Endothelial cell of umbilical vein (primary cell): ENCODE measurements at regions not wholly inside any gene's neighbourhood (a gene's known extent, or its start where the extent isn't known, plus 50 kb on each side); places are given as distances from the start of the nearest gene placed in this dataset.
"Not testable (repeated sequence)": the region's sequence is repeated elsewhere in the genome, so short reads cannot be mapped to it uniquely, and the experiment has no call there.

ENCODE experiments used
- BruUV-seq: library from RNA; stranded (reverse); fragments of 400-500 nt; replicated peaks from 2 replicates; lab custom pipeline; 2021; lab: Mats Ljungman, UMichigan
- CTCF ChIA-PET: fragments of 300-600, 350-600 bp; sonication (Branson Sonifier 250); formaldehyde crosslinking; loops from one replicate; lab custom pipeline; 2021; ENCODE audit warnings: antibody characterized with exemption, inconsistent platforms; lab: Charles Lee
- POLR2A ChIA-PET: fragments of 300-600, 350-600 bp; sonication (Branson Sonifier 250); formaldehyde crosslinking; loops from one replicate; lab custom pipeline; 2021; ENCODE audit warnings: antibody characterized with exemption, inconsistent platforms; lab: Charles Lee
- DNase-seq: peaks from one replicate; pipeline ENCODE4 v3.0.0-alpha.2; 2011; ENCODE audit warnings: low read depth, low spot score
- FAIRE-seq: peaks from 2 replicates; lab custom pipeline; 2011; peaks lifted over from hg19 to GRCh38; lab: Jason Lieb, UNC
- H2AFZ ChIP-seq: 2 replicates; pipeline ENCODE4 v1.6.0; 2012; ENCODE audit warnings: low read depth, low read length, control low read depth, inconsistent platforms
- H3K27ac ChIP-seq: 2 replicates; pipeline ENCODE4 v1.5.1; 2011; ENCODE audit warnings: low read depth, mild to moderate bottlenecking, control low read depth, low read length, moderate library complexity; ENCODE audit not compliant: insufficient read depth
- H3K27me3 ChIP-seq, 2 experiments: 2 replicates each; pipeline versions ENCODE4 v1.6.0 to v1.6.1; 2011; ENCODE audit warnings: low read length in 2 of 2, mixed read lengths in 1 of 2; ENCODE audit not compliant: control insufficient read depth in 2 of 2, insufficient read depth in 2 of 2
- H3K36me3 ChIP-seq, 2 experiments: 2 replicates in 1 of 2; 3 replicates in 1 of 2; pipeline ENCODE4 v1.5.1; 2011; ENCODE audit warnings: low read length in 2 of 2, mild to moderate bottlenecking in 1 of 2, moderate library complexity in 1 of 2; ENCODE audit not compliant: control insufficient read depth in 2 of 2, insufficient read depth in 2 of 2; ENCODE audit errors: extremely low read depth in 1 of 2
- H3K4me1 ChIP-seq: 3 replicates; pipeline ENCODE4 v1.5.1; 2011; ENCODE audit warnings: mild to moderate bottlenecking, low read length; ENCODE audit not compliant: control insufficient read depth, insufficient read depth; ENCODE audit errors: extremely low read depth
- H3K4me2 ChIP-seq: 2 replicates; pipeline ENCODE4 v1.6.1; 2011; ENCODE audit warnings: low read length, control low read depth, mixed read lengths; ENCODE audit not compliant: insufficient read depth
- H3K4me3 ChIP-seq, 3 experiments: fragments of 200-600 bp in 1 of 3; sonication (generic), shearing (Covaris generic) in 1 of 3; replicated peaks in 1 of 3; 2 replicates each; pipeline ENCODE4 v1.5.1; 2011 to 2016; ENCODE audit warnings: control low read depth in 3 of 3, low read length in 3 of 3, mild to moderate bottlenecking in 2 of 3, inconsistent platforms in 1 of 3, low read depth in 1 of 3, moderate library complexity in 1 of 3; ENCODE audit not compliant: insufficient read depth in 1 of 3
- H3K79me2 ChIP-seq: 2 replicates; pipeline ENCODE4 v1.6.0; 2012; ENCODE audit warnings: low read length, inconsistent platforms; ENCODE audit not compliant: control insufficient read depth, insufficient read depth
- H3K9ac ChIP-seq: replicated peaks from 2 replicates; pipeline ENCODE3; 2011; ENCODE audit warnings: low read length, control low read depth; ENCODE audit not compliant: insufficient read depth; ENCODE audit errors: extremely low read depth
- H3K9me1 ChIP-seq: replicated peaks from 3 replicates; pipeline ENCODE4 v1.6.0; 2011; ENCODE audit warnings: mild to moderate bottlenecking, low read length; ENCODE audit not compliant: control insufficient read depth, insufficient read depth; ENCODE audit errors: extremely low read depth
- H3K9me3 ChIP-seq: replicated peaks from 2 replicates; pipeline ENCODE4 v1.5.1; 2012; ENCODE audit warnings: low read length, inconsistent platforms; ENCODE audit not compliant: control insufficient read depth, insufficient read depth
- H4K20me1 ChIP-seq: replicated peaks from 2 replicates; pipeline ENCODE3; 2011; ENCODE audit warnings: mild to moderate bottlenecking, low read length; ENCODE audit not compliant: control insufficient read depth, insufficient read depth; ENCODE audit errors: extremely low read depth
- EZH2 ChIP-seq: IDR thresholded peaks from 2 replicates; pipeline ENCODE4 v1.6.1; 2012; ENCODE audit warnings: borderline replicate concordance, low read depth, mild to moderate bottlenecking, moderate library complexity, low read length, inconsistent platforms; ENCODE audit not compliant: severe bottlenecking
- FOS ChIP-seq: IDR thresholded peaks from 2 replicates; pipeline ENCODE4 v1.6.1; 2011; ENCODE audit warnings: mild to moderate bottlenecking, low read length, moderate library complexity, borderline replicate concordance; ENCODE audit not compliant: insufficient read depth
- GATA2 ChIP-seq: IDR thresholded peaks from 2 replicates; pipeline ENCODE4 v1.7.0; 2011; ENCODE audit warnings: low read depth, mild to moderate bottlenecking, moderate library complexity, mixed read lengths, low read length; ENCODE audit not compliant: insufficient read length, insufficient read depth
- JUN ChIP-seq: IDR thresholded peaks from 2 replicates; pipeline ENCODE4 v1.6.1; 2011; ENCODE audit warnings: borderline replicate concordance, low read depth; ENCODE audit not compliant: insufficient read length, insufficient read depth
- MYC ChIP-seq: IDR thresholded peaks from one replicate; pipeline ENCODE4 v1.6.1; 2011; ENCODE audit warnings: mild to moderate bottlenecking, low read depth, low read length
- POLR2A ChIP-seq: IDR thresholded peaks from 2 replicates; pipeline ENCODE4 v1.6.1; 2012; ENCODE audit warnings: low read depth, mild to moderate bottlenecking, control low read depth, low read length
- POLR2AphosphoS5 ChIP-seq: IDR thresholded peaks from 2 replicates; pipeline ENCODE4 v1.6.1; 2012; ENCODE audit warnings: low read depth, mild to moderate bottlenecking, control low read depth, low read length, moderate library complexity; ENCODE audit not compliant: insufficient read depth
- dilution Hi-C: fragments of 300-500 bp; cut with MboI; formaldehyde crosslinking; loops from one replicate; pipeline ENCODE4 v1.15.0; 2019; ENCODE audit warnings: low sequenced_read_pairs; ENCODE audit not compliant: extremely low pct_ligation_motif_present
- intact Hi-C: fragments of 100-400 bp; cut with micrococcal nuclease; formaldehyde crosslinking; loops from one replicate; pipeline ENCODE4 v1.10.0; 2022
- TF ChIP-seq, protein P1 (sequence below), 2 donors: IDR thresholded peaks; 1 replicate in 1 of 2; 2 replicates in 1 of 2; pipeline ENCODE4 v1.5.1; 2011; ENCODE audit warnings: low read length in 2 of 2, mild to moderate bottlenecking in 2 of 2, moderate library complexity in 2 of 2, control low read depth in 1 of 2, inconsistent platforms in 1 of 2, low read depth in 1 of 2; ENCODE audit not compliant: insufficient read depth in 1 of 2; ENCODE audit errors: extremely low read depth in 1 of 2
- TF ChIP-seq, protein P2 (sequence below): IDR thresholded peaks from 2 replicates; pipeline ENCODE4 v1.6.1; 2011; ENCODE audit not compliant: insufficient read depth, insufficient read length

DNA sequence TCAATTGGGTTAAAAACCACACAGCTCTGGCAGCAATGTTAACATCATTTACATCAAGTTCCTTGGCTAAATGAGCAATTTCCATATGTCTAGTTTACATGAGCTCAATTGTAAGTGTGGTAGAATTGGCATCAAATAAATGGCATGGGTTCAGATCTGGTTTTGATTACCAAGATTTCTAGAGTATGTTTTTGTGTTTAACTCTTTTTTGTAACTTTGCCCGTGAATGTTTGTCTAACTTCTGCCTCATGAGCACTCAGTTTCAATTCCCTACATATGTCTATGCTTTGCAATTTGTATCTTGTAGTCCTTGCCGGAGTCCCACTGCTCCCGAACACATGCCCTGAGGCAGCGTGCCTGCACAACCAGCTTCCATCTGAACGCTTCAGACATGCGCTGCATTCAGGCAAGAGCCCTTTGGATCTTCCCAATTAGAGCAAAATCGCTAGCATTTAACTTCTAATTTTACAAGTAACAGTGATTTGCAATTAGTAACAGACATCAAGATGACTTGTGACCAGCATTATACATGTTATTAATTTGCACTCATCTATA lies 644.4 kb downstream of the TRIML1 start:
- no peak overlapping the region for H3K27ac ChIP-seq
- ChIA-PET CTCF (no interaction called here), POLR2A (no interaction called here)
- no peaks in the 10 kb centered on the region for H3K9me1 ChIP-seq
- no peaks in the 10 kb centered on the region for H3K4me1 ChIP-seq
- no peak overlapping the region for H3K4me3 ChIP-seq
- dilution Hi-C loops = no loop called here
- no peak overlapping the region for H2AFZ ChIP-seq
- H3K9me3 ChIP-seq = peaks cover 4% of the 10 kb centered on the region
- no peaks in the 10 kb centered on the region for H3K79me2 ChIP-seq
- H4K20me1 ChIP-seq = no peaks in the 10 kb centered on the region
- intact Hi-C loops = no loop called here
- no peak overlapping the region for H3K4me2 ChIP-seq
- H3K36me3 ChIP-seq = no peaks in the 10 kb centered on the region
- DNase-seq (no peak), FAIRE-seq (no peak)
- TF ChIP-seq GATA2 (no peak), POLR2AphosphoS5 (no peak), POLR2A (no peak), JUN (no peak), EZH2 (no peak), FOS (no peak), MYC (no peak)
- TF ChIP-seq, protein P1, sequence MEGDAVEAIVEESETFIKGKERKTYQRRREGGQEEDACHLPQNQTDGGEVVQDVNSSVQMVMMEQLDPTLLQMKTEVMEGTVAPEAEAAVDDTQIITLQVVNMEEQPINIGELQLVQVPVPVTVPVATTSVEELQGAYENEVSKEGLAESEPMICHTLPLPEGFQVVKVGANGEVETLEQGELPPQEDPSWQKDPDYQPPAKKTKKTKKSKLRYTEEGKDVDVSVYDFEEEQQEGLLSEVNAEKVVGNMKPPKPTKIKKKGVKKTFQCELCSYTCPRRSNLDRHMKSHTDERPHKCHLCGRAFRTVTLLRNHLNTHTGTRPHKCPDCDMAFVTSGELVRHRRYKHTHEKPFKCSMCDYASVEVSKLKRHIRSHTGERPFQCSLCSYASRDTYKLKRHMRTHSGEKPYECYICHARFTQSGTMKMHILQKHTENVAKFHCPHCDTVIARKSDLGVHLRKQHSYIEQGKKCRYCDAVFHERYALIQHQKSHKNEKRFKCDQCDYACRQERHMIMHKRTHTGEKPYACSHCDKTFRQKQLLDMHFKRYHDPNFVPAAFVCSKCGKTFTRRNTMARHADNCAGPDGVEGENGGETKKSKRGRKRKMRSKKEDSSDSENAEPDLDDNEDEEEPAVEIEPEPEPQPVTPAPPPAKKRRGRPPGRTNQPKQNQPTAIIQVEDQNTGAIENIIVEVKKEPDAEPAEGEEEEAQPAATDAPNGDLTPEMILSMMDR (IDR thresholded peaks at IDR 0.05; ENCODE audit: extremely low read depth in 1 of 2, insufficient read depth in 1 of 2, low read depth in 1 of 2, low read length in 2 of 2) = no peak
- TF ChIP-seq, protein P2, sequence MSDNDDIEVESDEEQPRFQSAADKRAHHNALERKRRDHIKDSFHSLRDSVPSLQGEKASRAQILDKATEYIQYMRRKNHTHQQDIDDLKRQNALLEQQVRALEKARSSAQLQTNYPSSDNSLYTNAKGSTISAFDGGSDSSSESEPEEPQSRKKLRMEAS = no peak
- no peaks in the 10 kb centered on the region for H3K27me3 ChIP-seq
- H3K9ac ChIP-seq = no peak overlapping the region
- no TSS peak for BruUV-seq

DNA sequence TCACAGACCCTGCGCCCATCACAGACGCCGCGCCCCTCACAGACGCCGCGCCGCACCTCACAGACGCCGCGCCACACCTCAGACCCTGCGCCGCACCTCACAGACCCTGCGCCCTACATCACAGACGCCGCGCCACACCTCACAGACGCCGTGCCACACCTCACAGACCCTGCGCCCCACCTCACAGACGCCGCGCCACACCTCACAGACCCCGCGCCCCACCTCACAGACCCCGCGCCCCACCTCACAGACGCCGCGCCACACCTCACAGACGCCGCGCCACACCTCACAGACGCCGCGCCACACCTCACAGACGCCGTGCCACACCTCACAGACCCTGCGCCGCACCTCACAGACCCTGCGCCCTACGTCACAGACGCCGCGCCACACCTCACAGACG lies 657.4 kb downstream of the TRIML1 start:
- BruUV-seq, H3K4me2 ChIP-seq, FAIRE-seq, dilution Hi-C loops, H3K36me3 ChIP-seq, POLR2A ChIA-PET, H3K27me3 ChIP-seq, H3K4me3 ChIP-seq, H3K9me3 ChIP-seq, CTCF ChIA-PET, intact Hi-C loops, H3K9me1 ChIP-seq, H3K79me2 ChIP-seq, H2AFZ ChIP-seq, DNase-seq, H3K4me1 ChIP-seq, H3K27ac ChIP-seq, H3K9ac ChIP-seq, H4K20me1 ChIP-seq: not testable (repeated sequence)

DNA sequence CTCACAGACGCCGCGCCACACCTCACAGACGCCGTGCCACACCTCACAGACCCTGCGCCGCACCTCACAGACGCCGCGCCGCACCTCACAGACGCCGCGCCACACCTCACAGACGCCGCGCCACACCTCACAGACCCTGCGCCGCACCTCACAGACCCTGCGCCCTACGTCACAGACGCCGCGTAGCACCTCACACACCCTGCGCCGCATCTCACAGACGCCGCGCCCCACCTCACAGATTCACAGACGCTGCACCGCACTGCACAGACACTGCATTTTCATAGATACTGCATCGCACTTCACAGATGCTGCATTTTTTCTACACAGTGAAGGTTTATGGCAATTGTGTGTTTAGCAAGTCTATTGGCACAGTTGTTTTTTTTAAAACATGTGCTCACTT lies 657.8 kb downstream of the TRIML1 start:
- H3K9me3 ChIP-seq, POLR2A ChIA-PET, BruUV-seq, H3K4me2 ChIP-seq, H3K9ac ChIP-seq, H3K36me3 ChIP-seq, H2AFZ ChIP-seq, dilution Hi-C loops, DNase-seq, H3K27me3 ChIP-seq, H3K9me1 ChIP-seq, H4K20me1 ChIP-seq, FAIRE-seq, intact Hi-C loops, H3K27ac ChIP-seq, H3K4me1 ChIP-seq, H3K79me2 ChIP-seq, CTCF ChIA-PET, H3K4me3 ChIP-seq: not testable (repeated sequence)
